Stimulated activated CD4-positive, alpha-beta T cell treated with anti-CD3 and anti-CD28 coated beads, Interleukin-1b, Interleukin-23, amount 100 ng/mL, for 48 hours (primary cell): ENCODE measurements at regions not wholly inside any gene's neighbourhood (a gene's known extent, or its start where the extent isn't known, plus 50 kb on each side); places are given as distances from the start of the nearest gene placed in this dataset.
A peak's percentile ranks its signal among the peaks of the same experiment; 100 is the strongest.
"Not testable (repeated sequence)": the region's sequence is repeated elsewhere in the genome, so short reads cannot be mapped to it uniquely, and the experiment has no call there.

Experiments
- DNase-seq: peaks from one replicate; pipeline ENCODE4 v3.0.0-alpha.2; 2020

DNA sequence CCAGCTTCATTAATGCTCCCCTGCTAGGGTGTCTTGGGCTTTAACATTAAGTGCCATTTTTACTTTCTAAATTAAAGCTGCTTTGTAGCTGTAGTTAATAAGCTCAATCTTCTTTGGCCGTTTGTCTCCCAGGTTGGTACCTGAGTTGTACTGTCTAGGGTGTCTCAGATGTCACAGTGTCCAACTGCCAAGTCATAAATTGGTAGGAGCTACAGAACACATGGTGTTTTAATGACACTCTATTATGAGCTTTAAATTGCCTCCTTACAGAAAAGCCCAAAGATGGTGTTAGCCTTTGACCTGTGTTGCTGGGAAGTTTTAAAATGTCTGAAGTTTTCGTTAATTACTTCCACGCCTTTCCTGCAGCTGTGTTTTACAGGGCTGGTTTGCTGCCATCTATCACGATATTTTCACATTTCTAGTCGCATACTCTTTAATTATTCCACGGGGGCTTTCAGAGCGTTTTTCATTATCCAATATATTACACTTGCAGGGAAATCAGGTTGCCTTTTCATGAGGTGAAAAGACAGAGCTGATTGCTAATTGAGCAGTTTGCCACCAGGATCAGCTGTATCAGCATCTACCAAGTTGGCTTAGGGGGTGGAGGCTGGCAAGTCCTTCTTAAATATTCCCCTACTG is 247.8 kb upstream of the PLPP4 start:
- DNase-seq = no peak

DNA sequence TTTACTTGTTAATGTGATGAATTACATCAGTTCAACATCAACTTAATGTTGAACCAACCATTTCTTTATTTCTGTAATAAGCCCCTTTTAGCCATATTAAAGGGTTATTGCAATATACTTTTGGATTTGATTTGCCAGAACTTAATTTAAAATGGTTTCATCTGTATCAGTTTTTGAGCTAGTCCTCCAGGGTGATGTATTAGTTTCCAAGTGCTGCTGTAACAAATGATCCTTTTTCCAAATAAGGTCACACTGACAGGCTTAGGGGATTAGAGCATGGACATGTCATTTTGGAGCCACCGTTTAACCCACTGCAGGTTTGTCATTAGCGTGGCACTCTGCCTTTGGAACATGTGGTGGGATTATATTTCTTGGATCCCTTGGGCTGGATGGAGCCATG is 244.8 kb upstream of the PLPP4 start:
- DNase-seq = no peak

DNA sequence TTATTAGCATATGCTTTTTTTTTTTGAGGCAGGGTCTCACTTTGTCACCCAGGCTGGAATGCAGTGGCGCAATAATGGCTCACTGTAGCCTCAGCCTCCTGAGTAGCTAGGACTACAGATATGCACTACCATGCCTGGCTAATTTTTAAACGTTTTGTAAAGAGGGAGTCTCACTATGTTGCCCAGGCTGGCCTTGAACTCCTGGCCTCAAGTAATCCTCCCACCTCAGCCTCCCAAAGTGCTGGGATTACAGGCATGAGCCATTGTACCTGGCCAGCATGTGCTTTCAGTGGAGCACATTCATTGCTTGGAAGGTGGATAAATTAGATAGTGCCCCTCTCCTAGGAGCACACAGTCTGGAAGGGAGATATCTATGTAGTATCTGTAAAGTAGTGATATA is 243.7 kb upstream of the PLPP4 start:
- not testable (repeated sequence) for DNase-seq

DNA sequence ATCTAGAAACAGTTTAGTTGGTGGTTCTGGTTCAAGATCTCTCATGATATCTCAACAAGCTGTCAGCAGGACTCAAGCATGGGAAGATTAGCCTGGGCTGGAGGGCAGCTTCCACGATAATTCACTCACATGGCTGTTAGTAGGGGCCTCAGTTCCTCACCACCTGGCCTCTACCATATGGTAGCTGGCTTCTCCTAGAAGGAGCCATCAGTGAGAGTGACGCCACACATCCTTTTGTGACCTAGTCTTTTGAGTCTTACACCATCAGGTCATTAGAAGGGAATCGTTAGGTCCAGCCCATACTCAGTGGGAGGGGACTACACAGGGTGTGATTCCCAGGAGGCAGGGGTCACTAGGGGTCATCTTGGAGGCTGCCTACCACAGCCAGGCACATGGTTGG is 239.3 kb upstream of the PLPP4 start:
- no peak for DNase-seq

DNA sequence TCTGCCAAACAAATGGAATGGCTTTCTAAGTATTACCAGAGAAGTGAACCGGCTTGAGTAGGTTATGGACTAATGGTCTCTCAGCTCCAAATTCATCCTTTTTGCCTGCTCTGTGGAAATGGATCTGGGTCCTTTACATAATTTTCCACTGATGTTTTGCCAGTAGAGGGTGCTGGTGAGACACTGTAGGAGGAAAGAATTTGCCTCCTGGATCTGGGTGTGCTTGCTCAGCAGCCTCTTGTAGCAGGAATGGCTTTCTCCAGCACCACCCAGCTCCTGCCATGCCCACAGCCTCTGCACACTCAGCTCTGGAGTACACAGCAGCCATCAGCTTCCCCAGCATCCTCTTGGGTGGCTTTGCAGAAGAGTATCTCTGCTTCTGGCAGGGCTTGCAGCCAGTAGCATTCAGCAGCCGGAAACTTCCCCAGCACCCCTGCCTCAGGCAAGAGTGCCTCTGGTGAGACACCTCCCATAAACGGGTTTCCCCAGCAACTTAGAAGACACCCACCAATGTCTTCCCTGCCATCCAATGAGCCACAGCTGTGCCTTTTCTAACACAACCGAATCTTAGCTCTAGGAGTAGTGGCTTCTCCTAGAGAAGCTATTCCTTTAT is 235.0 kb upstream of the PLPP4 start:
- DNase-seq = peak; percentile 2

DNA sequence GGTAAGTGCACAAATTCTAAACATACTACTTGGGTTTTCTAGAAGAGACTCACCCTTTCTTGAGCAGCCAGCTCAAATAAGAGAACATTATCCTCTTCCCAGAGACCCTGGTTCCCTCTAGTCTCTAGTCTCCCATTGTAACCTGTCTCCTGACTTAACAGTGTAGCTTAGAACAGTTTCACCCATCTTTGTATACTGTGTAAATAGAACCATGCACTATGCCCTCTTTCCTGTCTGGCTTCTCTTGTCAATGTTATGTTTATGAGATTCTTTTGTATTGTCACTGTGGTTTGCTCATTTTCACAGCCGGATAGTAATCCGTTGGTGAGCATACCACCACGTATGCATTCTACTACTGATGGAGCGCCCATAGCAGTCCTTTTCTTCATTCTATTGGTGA is 227.4 kb upstream of the PLPP4 start:
- DNase-seq = no peak

DNA sequence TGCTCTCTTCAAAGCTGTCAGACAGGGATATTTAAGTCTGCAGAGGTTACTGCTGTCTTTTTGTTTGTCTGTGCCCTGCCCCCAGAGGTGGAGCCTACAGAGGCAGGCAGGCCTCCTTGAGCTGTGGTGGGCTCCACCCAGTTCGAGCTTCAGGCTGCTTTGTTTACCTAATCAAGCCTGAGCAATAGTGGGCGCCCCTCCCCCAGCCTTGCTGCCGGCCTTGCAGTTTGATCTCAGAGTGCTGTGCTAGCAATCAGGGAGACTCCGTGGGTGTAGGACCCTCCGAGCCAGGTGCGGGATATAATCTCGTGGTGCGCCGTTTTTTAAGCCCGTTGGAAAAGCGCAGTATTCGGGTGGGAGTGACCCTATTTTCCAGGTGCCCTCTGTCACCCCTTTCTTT is 217.3 kb upstream of the PLPP4 start:
- not testable (repeated sequence) for DNase-seq

DNA sequence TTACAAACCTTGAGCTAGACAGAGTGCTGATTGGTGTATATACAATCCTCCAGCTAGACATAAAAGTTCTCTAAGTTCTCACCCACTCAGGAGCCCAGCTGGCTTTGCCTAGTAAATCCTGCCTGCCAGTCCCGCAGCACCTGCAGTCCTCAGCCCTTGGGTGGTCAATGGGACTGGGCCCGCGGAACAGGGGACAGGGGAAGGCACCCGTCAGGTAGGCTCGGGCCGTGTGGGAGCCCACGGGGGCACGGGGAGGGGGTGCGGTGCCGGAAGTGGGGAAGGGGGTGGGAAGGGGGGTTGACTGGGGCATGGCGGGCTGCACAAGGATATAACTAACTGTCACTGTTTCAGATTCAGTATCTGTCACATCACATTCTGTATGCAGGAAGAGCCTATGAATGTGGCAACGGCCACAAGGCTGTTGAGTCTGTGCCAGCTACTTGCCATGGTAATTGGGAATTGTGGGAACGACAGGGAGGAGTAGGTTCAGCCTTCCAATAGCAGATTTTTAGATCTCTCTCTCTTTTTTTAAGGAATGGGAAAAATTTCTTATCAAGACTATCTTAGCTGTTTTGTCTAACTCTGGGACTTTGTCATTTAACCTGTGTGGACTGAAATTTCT is 205.1 kb upstream of the PLPP4 start:
- DNase-seq = no peak

DNA sequence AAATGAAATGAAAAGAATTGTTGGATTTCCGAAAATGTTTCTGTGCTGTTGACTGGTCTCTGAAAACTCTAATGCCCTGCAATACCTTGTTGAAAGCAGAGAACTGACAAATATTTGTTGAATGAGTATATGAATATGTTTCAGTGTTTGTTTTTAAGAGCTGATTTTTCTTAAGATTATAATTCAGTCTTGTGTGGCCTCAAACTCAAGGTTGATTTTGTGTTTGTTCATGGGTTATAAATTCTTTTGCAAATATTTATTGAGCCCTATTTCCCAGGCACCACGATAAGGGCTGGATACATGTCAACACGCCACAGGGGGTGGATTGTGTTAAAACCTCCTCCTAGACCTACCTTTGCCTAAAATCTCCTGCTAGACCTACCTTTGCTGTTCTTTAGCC is 203.9 kb upstream of the PLPP4 start:
- DNase-seq = no peak

DNA sequence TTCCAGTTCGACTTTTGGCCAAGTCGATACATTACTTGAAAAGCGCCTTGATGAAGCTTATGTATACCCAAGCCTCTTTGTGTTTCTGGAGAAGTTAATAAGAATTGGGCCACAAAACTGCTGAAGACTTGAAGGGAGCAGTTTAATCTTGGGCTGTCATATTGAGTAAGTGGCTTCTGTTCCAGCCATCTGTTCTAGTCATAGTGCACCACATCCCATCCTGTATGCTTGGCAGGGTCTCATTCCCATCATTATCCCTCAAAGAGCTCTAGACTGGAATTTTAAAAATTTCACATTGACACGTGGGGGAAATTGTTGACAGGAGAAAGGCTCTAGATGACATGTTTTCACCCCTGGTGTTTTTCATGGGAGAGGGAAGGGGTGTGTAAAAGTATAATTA is 196.6 kb upstream of the PLPP4 start:
- DNase-seq = no peak

DNA sequence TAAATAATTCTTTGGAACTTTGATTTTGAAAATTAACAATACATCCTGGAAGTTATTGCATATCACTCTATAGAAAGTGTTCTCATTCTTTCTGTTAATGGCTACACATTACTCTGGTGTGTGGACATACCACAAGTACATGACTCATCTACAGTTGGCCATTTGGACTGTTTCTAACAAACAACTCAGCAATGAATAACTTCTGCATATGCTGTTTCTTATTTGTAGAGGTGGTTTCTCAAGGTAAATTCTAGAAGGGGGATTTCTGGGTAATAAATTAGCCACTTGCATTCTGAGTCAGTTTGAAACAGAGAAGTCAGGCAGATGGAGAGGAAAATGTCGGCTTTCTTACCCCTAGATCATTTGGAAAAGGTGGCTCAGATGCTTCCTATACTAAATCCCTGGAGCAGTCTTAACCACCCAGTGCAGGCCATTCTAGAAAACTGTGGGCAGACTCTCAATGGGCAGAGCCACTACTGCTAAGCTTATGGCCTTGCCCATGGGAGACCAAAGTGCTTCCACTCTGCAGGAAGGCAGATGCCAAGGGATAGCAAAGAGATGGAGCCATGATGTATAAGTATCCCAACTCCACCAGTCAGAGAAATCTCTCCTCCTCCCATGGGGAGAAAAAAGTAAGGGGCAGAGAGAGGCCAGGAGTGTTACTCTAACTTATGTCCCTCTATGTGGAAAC is 194.0 kb upstream of the PLPP4 start:
- DNase-seq = no peak

DNA sequence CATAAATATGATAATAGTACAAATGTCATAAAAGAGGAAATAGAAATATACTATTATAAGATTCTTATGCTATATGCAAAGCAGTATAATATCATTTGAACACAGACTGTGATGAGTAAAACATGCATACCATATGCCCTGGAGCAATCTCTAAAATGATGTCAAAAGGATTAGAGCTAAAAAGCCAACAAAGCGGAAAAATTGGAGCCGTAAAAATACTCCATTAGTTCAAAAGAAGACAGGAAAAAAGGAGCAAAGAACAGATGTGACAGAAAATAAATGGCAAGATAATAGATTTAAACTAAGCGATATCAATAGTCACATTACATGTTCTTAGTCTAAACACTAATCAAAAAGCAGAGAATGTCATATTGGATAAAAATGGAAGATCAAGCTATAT is 191.0 kb upstream of the PLPP4 start:
- no peak for DNase-seq

DNA sequence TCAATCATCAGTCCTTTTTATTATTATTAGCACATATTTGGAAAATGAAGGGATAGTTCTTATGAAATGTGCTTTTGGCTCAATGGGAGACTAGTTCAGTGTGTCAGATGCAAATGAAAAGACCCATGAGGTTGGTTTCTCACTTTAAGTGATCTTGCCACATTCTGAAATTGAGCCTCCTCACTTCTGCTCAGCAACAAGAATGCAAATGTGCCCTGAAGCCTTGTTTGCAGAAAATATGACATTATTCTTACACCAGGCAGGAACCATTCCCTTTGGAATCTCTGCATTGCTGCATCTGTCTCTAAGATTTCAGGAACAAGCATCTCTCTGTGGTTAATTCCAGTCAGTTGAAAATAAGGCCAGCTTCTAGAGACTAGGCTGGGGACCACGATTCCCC is 186.1 kb upstream of the PLPP4 start:
- DNase-seq = no peak

DNA sequence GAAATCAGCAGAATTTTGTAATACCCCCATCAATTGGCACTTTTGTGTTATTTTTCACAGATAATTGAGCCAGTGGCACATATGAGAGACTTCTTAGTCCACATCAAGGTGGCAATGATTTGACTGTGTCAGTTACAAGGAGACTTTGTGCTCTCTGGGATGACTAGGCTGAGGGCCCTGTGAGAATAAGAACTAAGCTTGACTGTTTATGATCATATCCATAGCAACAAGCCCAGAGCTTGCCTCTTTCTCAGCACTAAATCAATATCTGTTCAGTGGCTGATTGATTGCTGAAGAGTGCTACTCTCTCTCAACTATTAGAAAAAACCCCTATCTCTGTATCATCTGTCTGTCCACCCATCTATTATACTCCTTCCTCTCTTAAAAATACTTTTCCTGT is 185.3 kb upstream of the PLPP4 start:
- no peak for DNase-seq

DNA sequence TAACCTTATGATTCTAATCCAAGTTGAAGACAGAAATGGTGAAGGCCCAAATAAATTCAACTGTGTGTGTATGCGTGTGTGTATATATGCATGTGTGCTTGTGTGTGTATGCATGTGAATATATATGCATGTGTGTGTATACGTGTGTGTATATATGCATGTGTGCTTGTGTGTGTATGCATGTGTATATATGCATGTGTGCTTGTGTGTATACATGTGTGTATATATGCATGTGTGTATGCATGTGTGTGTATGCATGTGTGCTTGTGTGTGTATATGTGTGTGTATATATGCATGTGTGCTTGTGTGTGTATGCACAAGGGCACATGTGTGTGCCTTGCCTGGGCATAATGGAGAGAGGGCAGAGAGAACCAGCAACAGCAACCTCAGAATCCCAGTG is 184.7 kb upstream of the PLPP4 start:
- DNase-seq = no peak

DNA sequence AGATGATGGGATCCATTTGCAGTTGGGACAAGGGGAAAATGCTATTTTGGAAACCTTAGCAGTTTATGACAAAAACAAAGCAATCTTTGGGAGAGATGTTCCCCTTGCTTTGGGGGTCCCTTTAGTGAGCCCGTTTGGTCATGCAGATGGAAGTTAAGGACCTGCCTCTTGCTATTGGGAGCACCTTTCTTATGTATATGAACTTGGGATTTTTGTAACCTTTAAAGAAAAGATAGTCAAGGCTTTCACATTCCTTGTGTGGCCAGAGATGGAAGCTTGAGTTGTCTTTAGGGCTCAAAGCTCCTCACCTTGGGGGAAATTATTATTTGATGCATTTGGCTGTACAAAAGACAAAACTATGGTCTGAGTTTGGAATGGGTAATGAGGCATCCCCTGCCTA is 179.0 kb upstream of the PLPP4 start:
- no peak for DNase-seq

DNA sequence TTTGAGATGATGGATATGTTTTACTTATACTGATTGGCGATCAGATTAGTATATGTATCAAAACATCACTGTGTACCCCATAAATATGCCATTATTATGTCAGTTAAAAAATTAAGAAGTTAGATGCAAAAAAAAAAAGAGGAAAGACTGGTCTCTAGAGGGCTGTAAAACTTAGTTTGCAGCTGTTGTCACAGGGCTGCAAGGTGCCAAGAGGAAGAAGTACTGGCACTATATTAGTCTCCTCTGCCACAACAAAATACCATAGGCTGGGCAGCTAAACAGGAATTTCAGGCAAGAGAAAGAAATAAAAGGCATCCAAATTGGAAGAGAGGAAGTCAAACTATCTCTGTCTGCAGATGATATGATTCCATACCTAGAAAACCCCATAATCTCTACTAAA is 177.8 kb upstream of the PLPP4 start:
- no peak for DNase-seq

DNA sequence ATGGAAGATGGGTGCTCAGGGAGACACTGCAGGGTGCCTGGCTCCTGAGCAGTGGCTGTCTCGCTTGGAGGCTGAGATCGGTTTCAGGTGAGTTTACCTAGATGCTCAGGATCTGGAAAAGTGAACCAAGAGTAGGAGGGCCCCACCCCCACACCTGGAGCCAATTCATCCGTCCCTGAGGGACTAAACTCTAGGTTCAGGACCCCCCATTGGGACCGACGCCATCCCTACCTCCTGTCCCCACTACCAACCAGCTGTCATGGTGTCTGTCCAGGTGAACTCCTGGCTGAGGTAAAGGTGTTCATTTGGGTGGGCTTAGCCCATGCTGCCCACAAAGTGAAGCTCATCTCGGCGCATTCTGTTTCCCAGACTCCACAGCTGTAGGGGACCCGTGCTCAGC is 174.6 kb upstream of the PLPP4 start:
- DNase-seq = no peak

DNA sequence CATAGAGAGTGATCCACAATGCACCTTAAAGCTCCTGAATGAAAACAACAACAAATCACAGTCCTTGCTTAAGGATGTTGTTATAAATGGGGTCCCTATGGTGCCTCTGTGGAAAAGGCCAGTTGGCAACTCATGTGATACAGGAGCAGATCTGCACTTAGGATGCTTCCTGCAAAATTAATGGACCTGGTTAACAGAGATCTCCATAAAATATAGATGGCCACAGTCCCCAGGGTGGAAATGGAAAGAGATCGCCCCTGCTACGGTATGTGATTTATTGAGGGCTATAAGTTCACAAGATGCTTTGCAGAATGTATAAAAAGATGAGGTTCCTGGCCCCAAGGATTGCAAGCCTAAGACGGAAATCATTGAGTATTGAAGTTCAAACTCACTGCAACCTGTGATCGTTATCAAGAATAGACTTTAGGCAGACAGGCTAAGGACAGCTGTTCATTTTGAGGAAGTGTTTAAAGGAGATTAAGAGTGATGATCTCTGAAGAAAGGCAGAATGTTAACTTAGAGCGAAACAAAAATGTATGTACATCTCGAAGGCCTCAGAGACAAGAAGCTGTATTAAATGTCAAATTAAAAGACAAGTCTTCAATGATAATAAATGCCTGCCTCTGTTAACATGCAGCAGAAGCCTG is 174.1 kb upstream of the PLPP4 start:
- no peak for DNase-seq

DNA sequence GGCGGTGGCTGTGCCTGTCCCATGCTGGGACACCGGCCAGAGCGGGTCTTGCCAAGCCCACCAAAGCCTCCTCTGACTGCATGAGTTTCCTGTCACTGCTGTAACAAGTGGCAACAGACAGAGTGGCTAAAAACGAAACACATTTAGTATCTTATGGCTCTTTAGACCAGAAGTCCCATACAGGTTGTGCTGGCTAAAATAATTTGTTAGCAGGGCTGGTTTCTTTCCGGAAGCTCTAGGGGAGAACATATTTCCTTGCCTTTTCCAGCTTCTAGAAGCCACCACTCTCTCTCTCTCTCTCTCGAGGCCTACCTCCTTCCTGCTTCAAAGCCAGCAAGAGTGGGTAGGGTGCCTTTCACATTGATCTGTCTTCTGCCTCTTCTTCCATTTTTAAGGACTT is 171.6 kb upstream of the PLPP4 start:
- no peak for DNase-seq

DNA sequence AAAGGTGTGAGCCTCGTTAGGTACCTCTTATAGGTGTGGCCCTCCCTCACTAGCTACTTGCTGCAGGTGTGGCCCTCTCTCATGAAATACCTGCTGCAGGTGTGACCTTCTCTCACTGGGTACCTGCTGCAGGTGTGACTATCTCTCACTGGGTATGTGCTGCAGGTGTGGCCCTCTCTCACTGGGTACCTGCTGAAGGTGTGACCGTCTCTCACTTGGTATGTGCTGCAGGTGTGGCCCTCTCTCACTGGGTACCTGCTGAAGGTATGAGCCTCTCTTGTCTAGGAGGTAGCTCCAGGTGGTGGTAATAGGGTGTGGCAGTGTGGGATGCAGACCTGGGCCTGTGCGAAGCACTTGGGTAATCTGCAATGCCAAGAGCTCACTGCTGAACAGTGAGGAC is 170.7 kb upstream of the PLPP4 start:
- no peak for DNase-seq

DNA sequence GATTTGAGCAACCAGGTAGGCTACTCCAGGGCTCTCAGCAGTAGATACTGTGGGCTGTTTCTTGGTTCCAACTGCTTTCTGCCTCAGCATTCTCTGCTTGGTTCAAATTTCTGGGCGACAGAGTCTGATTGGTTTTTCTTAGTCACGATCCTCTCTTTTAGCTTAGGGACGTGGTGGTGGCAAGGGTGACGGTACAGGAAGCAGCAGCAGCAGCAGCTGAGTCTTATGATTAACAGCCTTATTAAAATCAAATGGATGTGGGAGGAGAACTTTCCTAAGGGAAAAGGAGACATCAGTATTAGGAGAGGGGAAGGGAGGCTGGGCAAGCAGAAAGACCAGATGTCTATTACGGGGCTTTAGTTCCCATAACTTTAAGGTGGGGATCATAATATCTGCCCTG is 156.5 kb upstream of the PLPP4 start:
- no peak for DNase-seq

DNA sequence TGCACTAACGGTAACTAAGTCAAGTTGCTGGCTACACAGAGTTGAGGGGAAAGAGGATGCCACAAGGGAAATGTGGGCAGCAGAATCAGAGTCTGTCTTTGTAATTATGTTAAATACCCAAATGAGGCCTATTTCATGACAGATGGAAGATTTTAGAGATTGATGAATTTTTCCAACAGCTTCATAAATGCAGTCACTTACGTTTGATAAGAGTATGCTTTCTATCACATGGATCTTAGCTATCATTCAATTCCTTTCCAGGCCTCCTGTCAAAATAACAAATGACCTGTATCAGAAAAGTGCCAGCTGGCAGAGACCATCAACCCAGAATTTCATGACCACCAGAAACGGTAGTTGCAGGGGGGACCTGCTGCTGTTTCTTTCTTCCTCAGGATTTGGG is 148.4 kb upstream of the PLPP4 start:
- no peak for DNase-seq

DNA sequence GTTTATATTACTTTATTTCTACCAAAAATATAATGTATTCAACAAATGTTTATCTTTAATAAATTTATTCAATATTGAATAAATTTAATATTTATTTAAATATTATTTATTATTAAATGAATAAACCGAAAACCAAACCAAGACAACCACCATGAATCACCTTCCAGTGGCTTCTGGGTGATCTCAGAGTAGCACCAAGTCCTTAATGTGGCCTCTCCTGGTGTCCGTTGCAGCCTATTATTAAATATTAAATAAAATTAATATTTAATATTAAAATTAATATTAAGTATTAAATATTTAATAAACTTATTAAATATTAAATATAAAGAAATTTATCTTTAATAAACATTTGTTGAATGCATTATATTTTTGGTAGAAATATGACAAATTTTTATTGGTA is 143.3 kb upstream of the PLPP4 start:
- DNase-seq = no peak
